ENCODE measurements at regions not wholly inside any gene's neighbourhood (a gene's known extent, or its start where the extent isn't known, plus 50 kb on each side); places are given as distances from the start of the nearest gene placed in this dataset.

DNA sequence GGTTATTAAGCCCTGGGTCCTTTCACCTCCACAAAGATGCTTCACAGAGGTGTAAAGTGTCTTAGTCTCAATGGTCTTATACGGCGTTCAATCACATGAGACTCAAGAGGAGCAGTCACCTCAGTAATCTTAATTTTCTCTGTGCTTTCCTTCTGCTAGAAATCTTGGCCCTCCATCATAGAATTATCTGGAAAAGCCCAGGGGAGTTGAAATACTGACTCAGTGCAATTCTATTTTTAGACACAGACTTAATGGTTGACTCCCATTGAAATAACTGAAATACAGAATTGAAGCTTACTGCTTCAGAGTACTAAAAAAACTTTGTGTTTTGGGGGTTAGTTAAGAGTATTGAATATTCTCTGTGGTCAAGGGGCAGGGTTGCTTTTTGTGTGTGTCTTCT lies 94.5 kb upstream of the IL15 start:
- TF ChIP-seq, protein P1, sequence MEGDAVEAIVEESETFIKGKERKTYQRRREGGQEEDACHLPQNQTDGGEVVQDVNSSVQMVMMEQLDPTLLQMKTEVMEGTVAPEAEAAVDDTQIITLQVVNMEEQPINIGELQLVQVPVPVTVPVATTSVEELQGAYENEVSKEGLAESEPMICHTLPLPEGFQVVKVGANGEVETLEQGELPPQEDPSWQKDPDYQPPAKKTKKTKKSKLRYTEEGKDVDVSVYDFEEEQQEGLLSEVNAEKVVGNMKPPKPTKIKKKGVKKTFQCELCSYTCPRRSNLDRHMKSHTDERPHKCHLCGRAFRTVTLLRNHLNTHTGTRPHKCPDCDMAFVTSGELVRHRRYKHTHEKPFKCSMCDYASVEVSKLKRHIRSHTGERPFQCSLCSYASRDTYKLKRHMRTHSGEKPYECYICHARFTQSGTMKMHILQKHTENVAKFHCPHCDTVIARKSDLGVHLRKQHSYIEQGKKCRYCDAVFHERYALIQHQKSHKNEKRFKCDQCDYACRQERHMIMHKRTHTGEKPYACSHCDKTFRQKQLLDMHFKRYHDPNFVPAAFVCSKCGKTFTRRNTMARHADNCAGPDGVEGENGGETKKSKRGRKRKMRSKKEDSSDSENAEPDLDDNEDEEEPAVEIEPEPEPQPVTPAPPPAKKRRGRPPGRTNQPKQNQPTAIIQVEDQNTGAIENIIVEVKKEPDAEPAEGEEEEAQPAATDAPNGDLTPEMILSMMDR (IDR thresholded peaks at IDR 0.05 in 8 of 11, conservative IDR thresholded peaks at IDR 0.05 in 3 of 11): no peak
- TF ChIP-seq POLR2A (IDR thresholded peaks at IDR 0.05) (no peak), POLR2AphosphoS5 (IDR thresholded peaks at IDR 0.05) (no peak)
